ENCODE measurements at regions not wholly inside any gene's neighbourhood (a gene's known extent, or its start where the extent isn't known, plus 50 kb on each side); places are given as distances from the start of the nearest gene placed in this dataset.

DNA sequence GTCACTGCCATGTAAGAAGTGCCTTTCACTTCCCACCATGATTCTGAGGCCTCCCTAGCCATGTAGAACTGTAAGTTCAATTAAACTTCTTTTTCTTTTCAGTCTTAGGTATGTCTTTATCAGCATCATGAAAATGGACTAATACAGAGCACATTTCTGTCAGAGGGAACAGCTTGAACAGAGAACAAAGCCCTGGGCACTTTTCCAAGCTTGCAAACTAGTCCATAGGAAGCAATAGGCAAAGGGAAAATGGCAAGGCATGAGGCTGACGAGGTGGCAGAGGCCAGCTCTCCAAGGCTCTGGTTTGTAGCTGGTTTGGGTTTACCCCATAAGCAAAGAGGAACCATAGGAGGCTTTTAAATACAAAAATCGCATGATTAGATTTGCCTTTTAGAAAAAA is 185.1 kb upstream of the HDDC2 start:
- TF ChIP-seq, protein P1, sequence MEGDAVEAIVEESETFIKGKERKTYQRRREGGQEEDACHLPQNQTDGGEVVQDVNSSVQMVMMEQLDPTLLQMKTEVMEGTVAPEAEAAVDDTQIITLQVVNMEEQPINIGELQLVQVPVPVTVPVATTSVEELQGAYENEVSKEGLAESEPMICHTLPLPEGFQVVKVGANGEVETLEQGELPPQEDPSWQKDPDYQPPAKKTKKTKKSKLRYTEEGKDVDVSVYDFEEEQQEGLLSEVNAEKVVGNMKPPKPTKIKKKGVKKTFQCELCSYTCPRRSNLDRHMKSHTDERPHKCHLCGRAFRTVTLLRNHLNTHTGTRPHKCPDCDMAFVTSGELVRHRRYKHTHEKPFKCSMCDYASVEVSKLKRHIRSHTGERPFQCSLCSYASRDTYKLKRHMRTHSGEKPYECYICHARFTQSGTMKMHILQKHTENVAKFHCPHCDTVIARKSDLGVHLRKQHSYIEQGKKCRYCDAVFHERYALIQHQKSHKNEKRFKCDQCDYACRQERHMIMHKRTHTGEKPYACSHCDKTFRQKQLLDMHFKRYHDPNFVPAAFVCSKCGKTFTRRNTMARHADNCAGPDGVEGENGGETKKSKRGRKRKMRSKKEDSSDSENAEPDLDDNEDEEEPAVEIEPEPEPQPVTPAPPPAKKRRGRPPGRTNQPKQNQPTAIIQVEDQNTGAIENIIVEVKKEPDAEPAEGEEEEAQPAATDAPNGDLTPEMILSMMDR (IDR thresholded peaks at IDR 0.05; ENCODE audit: insufficient read depth, low read length, poor library complexity, severe bottlenecking), result no peak
- no peak for TF ChIP-seq EZH2phosphoT487 (conservative IDR thresholded peaks at IDR 0.05; ENCODE audit: low read length)

Measured in SU-DHL-6 (cell line).